Lower leg skin (tissue), 4 donors: ENCODE measurements at regions not wholly inside any gene's neighbourhood (a gene's known extent, or its start where the extent isn't known, plus 50 kb on each side); places are given as distances from the start of the nearest gene placed in this dataset.

Experiments used
- DNase-seq, 2 donors: peaks; one replicate each; pipeline ENCODE4 v3.0.0-alpha.2; 2019; ENCODE audit warnings: low spot score in 2 of 2
- H3K4me3 ChIP-seq: fragments of 200-600 bp; sonication (generic); 2 replicates; pipeline ENCODE4 v1.5.1; 2017; ENCODE audit warnings: mild to moderate bottlenecking, low read depth; ENCODE audit not compliant: poor library complexity, severe bottlenecking
- POLR2A ChIP-seq, 2 donors: fragments of 450-650 bp; IDR thresholded peaks; one replicate each; pipeline ENCODE4 v1.6.1; 2016 to 2017; ENCODE audit warnings: antibody characterized with exemption in 2 of 2, mild to moderate bottlenecking in 1 of 2, moderate library complexity in 1 of 2
- WGBS, 2 donors: methylation state at CpG; one replicate each; pipeline ENCODE4 v1.1.5; 2018; 5-methylcytosine and 5-hydroxymethylcytosine counted together
- intact Hi-C: fragments of 100-400 bp; cut with DNase I; formaldehyde crosslinking; loops from one replicate; pipeline ENCODE4 v1.15.0; 2023; ENCODE audit warnings: low total_unique reads
- TF ChIP-seq, protein P1 (sequence below), 3 donors: fragments of 450-650 bp; IDR thresholded peaks; one replicate each; pipeline ENCODE4 v1.5.1; 2016; ENCODE audit warnings: antibody characterized with exemption in 3 of 3, mild to moderate bottlenecking in 3 of 3, moderate library complexity in 2 of 3

DNA sequence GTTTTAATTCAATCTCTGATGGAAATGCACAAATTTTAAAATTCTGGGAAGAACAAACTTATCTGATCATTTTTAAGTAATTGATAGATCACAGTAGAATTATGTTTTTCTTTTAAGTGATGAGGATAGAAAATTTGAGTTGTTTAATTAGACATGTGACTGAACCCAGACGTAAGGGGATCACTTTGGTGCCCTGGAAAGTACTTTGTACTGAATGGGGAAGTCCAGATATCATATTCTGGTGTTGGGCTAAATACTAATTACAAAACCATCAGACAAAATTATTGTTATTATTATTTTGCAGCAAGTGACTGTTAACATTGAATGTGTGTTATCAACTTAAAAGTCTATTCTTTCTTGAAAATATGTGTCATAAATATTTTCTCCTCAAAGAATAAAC lies 994.6 kb downstream of the TSN start:
- no peak for TF ChIP-seq POLR2A (IDR thresholded peaks at IDR 0.05)
- TF ChIP-seq, protein P1, sequence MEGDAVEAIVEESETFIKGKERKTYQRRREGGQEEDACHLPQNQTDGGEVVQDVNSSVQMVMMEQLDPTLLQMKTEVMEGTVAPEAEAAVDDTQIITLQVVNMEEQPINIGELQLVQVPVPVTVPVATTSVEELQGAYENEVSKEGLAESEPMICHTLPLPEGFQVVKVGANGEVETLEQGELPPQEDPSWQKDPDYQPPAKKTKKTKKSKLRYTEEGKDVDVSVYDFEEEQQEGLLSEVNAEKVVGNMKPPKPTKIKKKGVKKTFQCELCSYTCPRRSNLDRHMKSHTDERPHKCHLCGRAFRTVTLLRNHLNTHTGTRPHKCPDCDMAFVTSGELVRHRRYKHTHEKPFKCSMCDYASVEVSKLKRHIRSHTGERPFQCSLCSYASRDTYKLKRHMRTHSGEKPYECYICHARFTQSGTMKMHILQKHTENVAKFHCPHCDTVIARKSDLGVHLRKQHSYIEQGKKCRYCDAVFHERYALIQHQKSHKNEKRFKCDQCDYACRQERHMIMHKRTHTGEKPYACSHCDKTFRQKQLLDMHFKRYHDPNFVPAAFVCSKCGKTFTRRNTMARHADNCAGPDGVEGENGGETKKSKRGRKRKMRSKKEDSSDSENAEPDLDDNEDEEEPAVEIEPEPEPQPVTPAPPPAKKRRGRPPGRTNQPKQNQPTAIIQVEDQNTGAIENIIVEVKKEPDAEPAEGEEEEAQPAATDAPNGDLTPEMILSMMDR (IDR thresholded peaks at IDR 0.05): no peak
- no peak for DNase-seq
- intact Hi-C loops: no loop called here
- H3K4me3 ChIP-seq: no peak overlapping the region
- 70 to 72% methylated on average over 1 of the region's 1 CpG for WGBS, 2 donors

DNA sequence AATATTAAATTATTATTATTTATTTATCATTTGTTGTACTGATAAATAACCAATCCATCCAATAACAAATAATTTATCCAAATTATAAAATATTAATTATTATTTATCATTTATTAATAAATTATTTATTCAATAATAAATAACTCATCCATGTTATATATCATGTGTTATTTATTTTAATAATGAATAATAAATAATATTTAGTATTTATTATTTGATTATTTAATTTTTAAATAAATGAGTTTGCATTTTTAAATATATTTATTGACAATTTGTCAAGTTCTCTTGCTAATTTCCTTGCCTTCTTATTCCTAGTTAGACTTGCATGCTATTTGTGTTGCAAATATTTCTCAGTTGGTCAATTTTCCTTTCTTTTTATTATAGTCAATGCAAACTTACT lies 995.4 kb downstream of the TSN start:
- DNase-seq: no peak
- no peak overlapping the region for H3K4me3 ChIP-seq
- TF ChIP-seq, protein P1 (IDR thresholded peaks at IDR 0.05): no peak
- no peak for TF ChIP-seq POLR2A (IDR thresholded peaks at IDR 0.05)
- intact Hi-C loops: no loop called here

DNA sequence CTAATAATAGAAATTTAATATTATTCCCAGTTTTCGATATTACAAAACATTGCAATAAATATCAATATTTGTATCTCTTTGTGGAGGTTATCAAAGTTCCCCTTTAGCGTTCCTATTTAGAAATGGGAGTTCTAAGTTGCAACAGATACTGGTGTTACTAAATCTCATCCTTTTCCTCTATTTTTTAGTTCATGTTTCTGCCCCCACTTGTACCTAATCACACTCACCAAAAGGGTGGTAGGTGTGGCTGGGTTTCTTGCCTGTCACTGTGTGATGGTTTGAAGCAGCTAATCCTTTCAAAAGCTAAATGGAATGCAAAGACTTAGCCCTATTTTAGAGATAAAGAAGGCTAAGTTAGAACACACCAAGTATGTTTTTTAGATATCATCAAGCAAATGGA lies 997.9 kb downstream of the TSN start:
- WGBS, 2 donors: 87 to 90% methylated on average over 2 of the region's 2 CpGs
- no peak overlapping the region for H3K4me3 ChIP-seq
- intact Hi-C loops: no loop called here
- no peak for DNase-seq
- TF ChIP-seq POLR2A (IDR thresholded peaks at IDR 0.05): no peak
- TF ChIP-seq, protein P1 (IDR thresholded peaks at IDR 0.05): no peak

DNA sequence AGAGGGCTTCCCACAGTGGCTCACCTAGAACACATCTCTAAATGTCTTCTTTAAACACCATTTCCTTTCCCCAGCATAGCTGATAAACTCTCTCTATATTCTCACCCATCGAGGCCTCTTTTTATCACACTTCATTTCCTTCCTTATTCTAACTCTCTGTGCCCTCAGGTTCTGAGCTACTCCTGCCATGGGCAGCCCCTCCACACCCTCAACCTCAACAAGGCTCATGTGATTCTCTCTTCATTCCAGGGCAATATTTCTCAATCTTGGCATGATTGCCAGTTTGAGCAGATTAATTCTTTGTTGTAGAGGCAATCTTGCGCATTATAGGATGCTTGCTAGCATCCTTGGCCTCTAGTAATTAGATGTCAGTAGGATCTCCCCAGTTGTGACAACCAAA lies 999.1 kb downstream of the TSN start:
- H3K4me3 ChIP-seq: no peak overlapping the region
- intact Hi-C loops: no loop called here
- TF ChIP-seq, protein P1 (IDR thresholded peaks at IDR 0.05): no peak
- TF ChIP-seq POLR2A (IDR thresholded peaks at IDR 0.05): no peak
- WGBS, 2 donors: 71 to 89% methylated on average over 2 of the region's 2 CpGs
- no peak for DNase-seq

DNA sequence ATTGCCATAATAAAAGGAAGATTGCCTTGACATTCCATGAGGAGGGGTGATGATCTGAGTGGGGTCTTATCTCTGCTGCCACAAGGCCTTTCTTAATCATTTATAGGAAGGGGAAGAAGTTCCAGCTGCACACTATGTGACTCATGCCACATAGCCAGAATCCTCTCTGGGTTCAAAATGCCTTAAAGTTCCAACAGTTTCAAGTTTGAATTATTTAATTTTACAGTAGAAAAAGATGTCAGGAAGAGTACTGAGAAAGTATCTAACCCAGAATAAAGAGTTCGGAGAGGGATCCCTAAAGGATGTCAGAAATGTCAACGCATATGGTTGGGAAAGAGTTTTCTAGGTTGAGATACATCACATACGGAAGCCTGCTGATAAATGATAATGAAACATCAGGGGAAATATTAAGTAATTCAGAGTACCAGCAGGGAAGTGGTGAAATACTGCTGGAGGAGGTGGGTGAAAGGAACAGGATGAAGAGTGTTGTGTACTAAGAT lies 999.9 kb downstream of the TSN start:
- TF ChIP-seq, protein P1 (IDR thresholded peaks at IDR 0.05): no peak
- TF ChIP-seq POLR2A (IDR thresholded peaks at IDR 0.05): no peak
- no peak overlapping the region for H3K4me3 ChIP-seq
- 81 to 92% methylated on average over 3 of the region's 3 CpGs for WGBS, 2 donors
- intact Hi-C loops: no loop called here
- no peak for DNase-seq

DNA sequence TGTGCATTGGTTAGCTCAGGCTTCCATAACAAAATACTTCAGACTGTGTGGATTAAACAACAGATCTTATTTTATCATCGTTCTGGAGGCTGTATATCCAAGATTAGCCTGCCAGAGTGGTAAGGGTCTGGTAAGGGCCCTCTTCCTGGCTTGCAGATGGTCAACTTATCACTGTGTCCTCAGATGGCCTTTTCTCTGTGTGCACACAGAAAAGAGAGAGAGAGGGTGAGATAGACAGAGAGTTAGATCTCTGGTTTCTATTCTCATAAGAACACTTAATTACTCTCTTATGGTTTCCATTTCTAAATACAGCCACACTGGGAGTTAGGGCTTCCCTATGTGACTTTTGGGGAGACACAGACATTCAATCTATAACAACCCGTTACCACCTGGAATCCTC lies 1003.5 kb downstream of the TSN start:
- intact Hi-C loops: no loop called here

More for the DNA sequence above, 1003.5 kb downstream of the TSN start:
- no peak for DNase-seq
- H3K4me3 ChIP-seq: no peak overlapping the region
- WGBS, 2 donors: 71 to 84% methylated on average over 2 of the region's 2 CpGs
- TF ChIP-seq POLR2A (IDR thresholded peaks at IDR 0.05): no peak
